Duodenal mucosa (tissue), 2 donors: ENCODE measurements at regions not wholly inside any gene's neighbourhood (a gene's known extent, or its start where the extent isn't known, plus 50 kb on each side); places are given as distances from the start of the nearest gene placed in this dataset.
"Not testable (repeated sequence)": the region's sequence is repeated elsewhere in the genome, so short reads cannot be mapped to it uniquely, and the experiment has no call there.

Experiments
- H3K27ac ChIP-seq: one replicate; pipeline ENCODE4 v1.7.0; 2013; ENCODE audit warnings: low read depth, low read length
- H3K27me3 ChIP-seq, 2 donors: one replicate each; pipeline ENCODE4 v1.7.0; 2013; ENCODE audit warnings: low read length in 2 of 2, control low read depth in 1 of 2; ENCODE audit not compliant: insufficient read depth in 2 of 2, control insufficient read depth in 1 of 2
- H3K36me3 ChIP-seq, 2 donors: one replicate each; pipeline ENCODE4 v1.7.0; 2013; ENCODE audit warnings: low read length in 2 of 2, control low read depth in 1 of 2; ENCODE audit not compliant: insufficient read depth in 2 of 2, control insufficient read depth in 1 of 2
- H3K4me1 ChIP-seq, 2 donors: one replicate each; pipeline ENCODE4 v1.7.0; 2013; ENCODE audit warnings: low read length in 2 of 2, control low read depth in 1 of 2; ENCODE audit not compliant: insufficient read depth in 2 of 2, control insufficient read depth in 1 of 2
- H3K4me3 ChIP-seq, 2 donors: one replicate each; pipeline ENCODE4 v1.7.0; 2013; ENCODE audit warnings: low read length in 2 of 2, low read depth in 1 of 2
- H3K9ac ChIP-seq, 2 donors: one replicate each; pipeline ENCODE4 v1.7.0; 2013; ENCODE audit warnings: low read length in 2 of 2, low read depth in 1 of 2
- H3K9me3 ChIP-seq, 2 donors: one replicate each; pipeline ENCODE4 v1.7.0; 2013; ENCODE audit warnings: low read length in 2 of 2, control low read depth in 1 of 2; ENCODE audit not compliant: control insufficient read depth in 1 of 2

GRCh38 chr2:16069663-16069932 is 129.2 kb downstream of the MYCN start:
- Histone ChIP-seq H3K9me3 (no peaks in the 10 kb centered on the region), H3K27me3 (no peaks in the 10 kb centered on the region), H3K36me3 (no peaks in the 10 kb centered on the region), H3K4me3 (no peak overlapping the region), H3K27ac (no peak overlapping the region), H3K9ac (no peak overlapping the region), H3K4me1 (peaks cover 0 to 5% of the 10 kb centered on the region in 2 donors)

- Histone ChIP-seq H3K4me1 (peaks cover 0 to 5% of the 10 kb centered on the region in 2 donors), H3K36me3 (no peaks in the 10 kb centered on the region), H3K4me3 (no peak overlapping the region), H3K27ac (no peak overlapping the region), H3K9ac (no peak overlapping the region), H3K27me3 (no peaks in the 10 kb centered on the region), H3K9me3 (peaks cover 0 to 9% of the 10 kb centered on the region in 2 donors)
Measured at GRCh38 chr2:16068552-16068940, 128.2 kb downstream of the MYCN start.

GRCh38 chr2:16067866-16068551 is 127.7 kb downstream of the MYCN start:
- Histone ChIP-seq H3K27ac (no peak overlapping the region), H3K4me3 (no peak overlapping the region), H3K27me3 (no peaks in the 10 kb centered on the region), H3K4me1 (peaks cover 0 to 5% of the 10 kb centered on the region in 2 donors), H3K36me3 (no peaks in the 10 kb centered on the region), H3K9ac (no peak overlapping the region), H3K9me3 (peaks cover 5 to 14% of the 10 kb centered on the region in 2 donors)

- Histone ChIP-seq H3K27me3 (no peaks in the 10 kb centered on the region), H3K9me3 (peaks cover 10 to 19% of the 10 kb centered on the region in 2 donors), H3K4me1 (peaks cover 0 to 5% of the 10 kb centered on the region in 2 donors), H3K9ac (no peak overlapping the region), H3K36me3 (no peaks in the 10 kb centered on the region), H3K27ac (no peak overlapping the region), H3K4me3 (no peak overlapping the region)
Measured at GRCh38 chr2:16067444-16067843, 127.1 kb downstream of the MYCN start.

GRCh38 chr2:16067037-16067406 is 126.7 kb downstream of the MYCN start:
- no peak overlapping the region for H3K4me3 ChIP-seq
- peaks cover 10 to 19% of the 10 kb centered on the region in 2 donors for H3K9me3 ChIP-seq
- H3K9ac ChIP-seq, result no peak overlapping the region
- peaks cover 0 to 5% of the 10 kb centered on the region in 2 donors for H3K4me1 ChIP-seq
- H3K36me3 ChIP-seq, result no peaks in the 10 kb centered on the region
- H3K27me3 ChIP-seq, result no peaks in the 10 kb centered on the region
- no peak overlapping the region for H3K27ac ChIP-seq

GRCh38 chr2:16066261-16067036 is 126.1 kb downstream of the MYCN start:
- H3K27ac ChIP-seq, result no peak overlapping the region
- no peaks in the 10 kb centered on the region for H3K27me3 ChIP-seq
- peaks cover 0 to 5% of the 10 kb centered on the region in 2 donors for H3K4me1 ChIP-seq
- peaks cover 10 to 19% of the 10 kb centered on the region in 2 donors for H3K9me3 ChIP-seq
- H3K36me3 ChIP-seq, result no peaks in the 10 kb centered on the region
- H3K9ac ChIP-seq, result no peak overlapping the region
- H3K4me3 ChIP-seq, result no peak overlapping the region

- H3K27ac ChIP-seq, H3K4me3 ChIP-seq, H3K9ac ChIP-seq, H3K4me1 ChIP-seq, H3K27me3 ChIP-seq, H3K36me3 ChIP-seq: not testable (repeated sequence)
- H3K9me3 ChIP-seq, result peaks cover 10 to 19% of the 10 kb centered on the region in 2 donors
Measured at GRCh38 chr2:16065272-16066069, 125.1 kb downstream of the MYCN start.

- Histone ChIP-seq H3K4me1 (no peaks in the 10 kb centered on the region), H3K27me3 (no peaks in the 10 kb centered on the region), H3K9me3 (peaks cover 10 to 19% of the 10 kb centered on the region in 2 donors), H3K36me3 (no peaks in the 10 kb centered on the region), H3K4me3 (no peak overlapping the region), H3K9ac (no peak overlapping the region), H3K27ac (no peak overlapping the region)
Measured at GRCh38 chr2:16064745-16065144, 124.4 kb downstream of the MYCN start.

- no peaks in the 10 kb centered on the region for H3K27me3 ChIP-seq
- no peak overlapping the region for H3K27ac ChIP-seq
- no peaks in the 10 kb centered on the region for H3K36me3 ChIP-seq
- H3K4me3 ChIP-seq, result no peak overlapping the region
- H3K9ac ChIP-seq, result no peak overlapping the region
- peaks cover 10 to 19% of the 10 kb centered on the region in 2 donors for H3K9me3 ChIP-seq
- H3K4me1 ChIP-seq, result no peaks in the 10 kb centered on the region
Measured at GRCh38 chr2:16063955-16064633, 123.7 kb downstream of the MYCN start.
